ENCODE measurements at regions not wholly inside any gene's neighbourhood (a gene's known extent, or its start where the extent isn't known, plus 50 kb on each side); places are given as distances from the start of the nearest gene placed in this dataset.

GRCh38 chr1:219434285-219434922 is 178.5 kb downstream of the ZC3H11B start:
- TF ChIP-seq EZH2 (IDR thresholded peaks at IDR 0.05) (no peak), EZH2phosphoT487 (IDR thresholded peaks at IDR 0.05) (no peak)

Data from neural progenitor cell (in vitro differentiated cells).